ENCODE measurements at regions not wholly inside any gene's neighbourhood (a gene's known extent, or its start where the extent isn't known, plus 50 kb on each side); places are given as distances from the start of the nearest gene placed in this dataset.
A peak's percentile ranks its signal among the peaks of the same experiment; 100 is the strongest.

GRCh38 chr1:221336126-221336525 lies 405.8 kb downstream of the DUSP10 start:
- no peak for TF ChIP-seq CTCF (IDR thresholded peaks at IDR 0.05; ENCODE audit: insufficient read depth, low read depth, low read length, missing control alignments)
- no peak for DNase-seq (ENCODE audit: low read depth)

GRCh38 chr1:221337106-221337505 lies 404.8 kb downstream of the DUSP10 start:
- no peak for TF ChIP-seq CTCF (IDR thresholded peaks at IDR 0.05; ENCODE audit: insufficient read depth, low read depth, low read length, missing control alignments)
- H3K4me3 ChIP-seq (ENCODE audit: low read length), result no peak overlapping the region
- no peak for DNase-seq (ENCODE audit: low read depth)

More at GRCh38 chr1:221336126-221336525, 405.8 kb downstream of the DUSP10 start:
- H3K4me3 ChIP-seq (ENCODE audit: low read length), result no peak overlapping the region

- no peak for DNase-seq (ENCODE audit: low read depth)
- TF ChIP-seq CTCF (IDR thresholded peaks at IDR 0.05; ENCODE audit: insufficient read depth, low read depth, low read length, missing control alignments), result no peak
Observed at GRCh38 chr1:221343136-221343535, 398.8 kb downstream of the DUSP10 start.

GRCh38 chr1:221343607-221344006 lies 398.3 kb downstream of the DUSP10 start:
- TF ChIP-seq CTCF (IDR thresholded peaks at IDR 0.05; ENCODE audit: insufficient read depth, low read depth, low read length, missing control alignments), result no peak
- H3K4me3 ChIP-seq (ENCODE audit: low read length), result no peak overlapping the region
- no peak for DNase-seq (ENCODE audit: low read depth)

More at GRCh38 chr1:221343136-221343535, 398.8 kb downstream of the DUSP10 start:
- H3K4me3 ChIP-seq (ENCODE audit: low read length), result no peak overlapping the region

- DNase-seq (ENCODE audit: low read depth), result peak; percentile 62
- H3K4me3 ChIP-seq (ENCODE audit: low read length), result no peak overlapping the region
- no peak for TF ChIP-seq CTCF (IDR thresholded peaks at IDR 0.05; ENCODE audit: insufficient read depth, low read depth, low read length, missing control alignments)
Observed at GRCh38 chr1:221344693-221345092, 397.2 kb downstream of the DUSP10 start.

GRCh38 chr1:221347706-221348105 lies 394.2 kb downstream of the DUSP10 start:
- TF ChIP-seq CTCF (IDR thresholded peaks at IDR 0.05; ENCODE audit: insufficient read depth, low read depth, low read length, missing control alignments), result no peak
- DNase-seq (ENCODE audit: low read depth), result peak; percentile 58
- no peak overlapping the region for H3K4me3 ChIP-seq (ENCODE audit: low read length)

GRCh38 chr1:221350091-221350490 lies 391.8 kb downstream of the DUSP10 start:
- no peak for TF ChIP-seq CTCF (IDR thresholded peaks at IDR 0.05; ENCODE audit: insufficient read depth, low read depth, low read length, missing control alignments)
- DNase-seq (ENCODE audit: low read depth), result no peak
- no peak overlapping the region for H3K4me3 ChIP-seq (ENCODE audit: low read length)
